ENCODE measurements at regions not wholly inside any gene's neighbourhood (a gene's known extent, or its start where the extent isn't known, plus 50 kb on each side); places are given as distances from the start of the nearest gene placed in this dataset.

GRCh38 chr2:57878171-57878865 lies 168.3 kb upstream of the VRK2 start:
- TF ChIP-seq CTCF (IDR thresholded peaks at IDR 0.05; ENCODE audit: control insufficient read depth, extremely low read depth, insufficient read depth), result no peak
- DNase-seq (ENCODE audit: low read depth), result no peak
- H3K4me3 ChIP-seq (ENCODE audit: low read depth, low read length), result no peak overlapping the region

DNA sequence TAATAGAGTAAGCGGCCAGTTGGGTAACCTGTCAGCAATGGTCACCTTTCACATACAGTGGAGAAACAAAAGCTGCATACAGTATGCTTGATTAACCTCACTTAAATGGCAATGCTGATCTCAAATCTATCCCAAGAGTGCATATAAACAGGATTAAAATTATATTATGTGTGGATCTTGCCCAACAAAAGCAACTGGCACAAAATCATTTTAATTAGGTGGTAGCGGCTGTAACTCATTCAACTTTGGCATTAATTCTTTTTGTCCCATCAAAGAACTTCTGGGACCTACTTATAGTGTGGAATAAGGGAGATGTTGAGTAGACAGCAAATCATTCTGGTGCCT lies 167.8 kb upstream of the VRK2 start:
- no peak for TF ChIP-seq CTCF (IDR thresholded peaks at IDR 0.05; ENCODE audit: control insufficient read depth, extremely low read depth, insufficient read depth)
- no peak for DNase-seq (ENCODE audit: low read depth)
- no peak overlapping the region for H3K4me3 ChIP-seq (ENCODE audit: low read depth, low read length)

GRCh38 chr2:57880446-57880845 lies 166.2 kb upstream of the VRK2 start:
- TF ChIP-seq CTCF (IDR thresholded peaks at IDR 0.05; ENCODE audit: control insufficient read depth, extremely low read depth, insufficient read depth), result no peak
- DNase-seq (ENCODE audit: low read depth), result no peak
- H3K4me3 ChIP-seq (ENCODE audit: low read depth, low read length), result no peak overlapping the region

GRCh38 chr2:57880967-57881366 lies 165.6 kb upstream of the VRK2 start:
- DNase-seq (ENCODE audit: low read depth), result no peak
- TF ChIP-seq CTCF (IDR thresholded peaks at IDR 0.05; ENCODE audit: control insufficient read depth, extremely low read depth, insufficient read depth), result no peak

DNA sequence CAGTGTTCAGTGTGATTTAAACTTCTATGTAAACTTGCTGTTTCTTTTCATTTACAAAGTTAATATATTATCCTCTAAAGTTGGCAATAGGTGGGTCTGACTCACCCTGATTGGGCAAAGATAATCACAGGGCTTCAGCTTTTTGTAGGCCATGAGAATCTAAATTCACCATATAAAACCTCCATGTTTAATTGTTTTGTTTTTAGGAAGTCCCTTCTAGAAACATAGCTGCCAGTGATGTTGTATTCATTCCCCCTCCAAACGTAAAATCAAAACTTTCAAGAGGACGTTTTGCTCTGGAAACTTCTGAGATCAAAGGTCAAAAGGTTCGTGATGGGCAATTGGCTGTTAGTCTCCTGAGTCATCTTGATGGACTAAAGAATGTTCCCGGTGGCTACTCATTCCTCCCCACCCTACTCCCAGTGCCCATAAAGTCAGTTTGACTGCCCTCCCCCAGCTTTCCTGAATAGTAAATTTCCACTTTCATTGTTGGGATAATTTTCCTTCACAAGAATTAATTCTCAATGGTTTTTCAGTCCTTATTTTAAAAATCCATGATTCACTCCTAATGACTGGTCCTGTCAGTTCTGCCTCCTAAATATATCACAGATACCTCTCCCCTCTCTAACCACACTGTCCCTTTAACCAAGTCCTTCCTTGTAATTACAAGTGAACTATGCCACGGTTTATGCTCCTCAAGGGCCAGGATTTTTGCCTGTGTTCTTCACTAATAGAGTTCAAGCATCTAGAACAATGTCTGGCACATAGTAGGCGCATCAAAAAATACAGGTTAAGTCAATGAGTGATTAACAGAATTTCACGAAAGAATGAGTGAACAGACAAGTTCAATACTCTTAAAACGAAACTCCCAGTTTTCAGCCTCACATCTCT lies 164.4 kb upstream of the VRK2 start:
- no peak overlapping the region for H3K4me3 ChIP-seq (ENCODE audit: low read depth, low read length)
- no peak for TF ChIP-seq CTCF (IDR thresholded peaks at IDR 0.05; ENCODE audit: control insufficient read depth, extremely low read depth, insufficient read depth)
- no peak for DNase-seq (ENCODE audit: low read depth)

More at GRCh38 chr2:57880967-57881366, 165.6 kb upstream of the VRK2 start:
- H3K4me3 ChIP-seq (ENCODE audit: low read depth, low read length), result no peak overlapping the region

GRCh38 chr2:57882895-57883515 lies 163.6 kb upstream of the VRK2 start:
- no peak for TF ChIP-seq CTCF (IDR thresholded peaks at IDR 0.05; ENCODE audit: control insufficient read depth, extremely low read depth, insufficient read depth)
- DNase-seq (ENCODE audit: low read depth), result no peak
- no peak overlapping the region for H3K4me3 ChIP-seq (ENCODE audit: low read depth, low read length)
